ENCODE measurements at regions not wholly inside any gene's neighbourhood (a gene's known extent, or its start where the extent isn't known, plus 50 kb on each side); places are given as distances from the start of the nearest gene placed in this dataset.

DNA sequence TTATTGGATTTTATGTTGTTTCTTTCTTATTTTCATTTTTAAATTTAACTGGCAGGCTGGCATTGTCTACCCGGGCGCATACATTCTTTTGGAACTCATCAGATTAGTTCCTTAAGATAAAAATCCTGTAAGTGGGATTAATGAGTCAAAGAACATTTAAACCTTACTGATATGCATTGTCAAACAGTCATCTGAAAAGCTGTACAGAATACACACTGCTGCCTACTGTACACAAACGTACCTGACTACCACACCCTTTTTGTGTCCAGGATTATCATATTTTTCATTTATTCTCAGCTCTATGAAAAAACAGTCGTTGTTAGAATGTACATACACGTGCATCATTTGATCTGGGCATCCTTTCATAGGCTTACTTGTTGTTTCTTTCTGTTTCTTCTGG lies 358.3 kb downstream of the EFNB2 start:
- TF ChIP-seq, protein P1, sequence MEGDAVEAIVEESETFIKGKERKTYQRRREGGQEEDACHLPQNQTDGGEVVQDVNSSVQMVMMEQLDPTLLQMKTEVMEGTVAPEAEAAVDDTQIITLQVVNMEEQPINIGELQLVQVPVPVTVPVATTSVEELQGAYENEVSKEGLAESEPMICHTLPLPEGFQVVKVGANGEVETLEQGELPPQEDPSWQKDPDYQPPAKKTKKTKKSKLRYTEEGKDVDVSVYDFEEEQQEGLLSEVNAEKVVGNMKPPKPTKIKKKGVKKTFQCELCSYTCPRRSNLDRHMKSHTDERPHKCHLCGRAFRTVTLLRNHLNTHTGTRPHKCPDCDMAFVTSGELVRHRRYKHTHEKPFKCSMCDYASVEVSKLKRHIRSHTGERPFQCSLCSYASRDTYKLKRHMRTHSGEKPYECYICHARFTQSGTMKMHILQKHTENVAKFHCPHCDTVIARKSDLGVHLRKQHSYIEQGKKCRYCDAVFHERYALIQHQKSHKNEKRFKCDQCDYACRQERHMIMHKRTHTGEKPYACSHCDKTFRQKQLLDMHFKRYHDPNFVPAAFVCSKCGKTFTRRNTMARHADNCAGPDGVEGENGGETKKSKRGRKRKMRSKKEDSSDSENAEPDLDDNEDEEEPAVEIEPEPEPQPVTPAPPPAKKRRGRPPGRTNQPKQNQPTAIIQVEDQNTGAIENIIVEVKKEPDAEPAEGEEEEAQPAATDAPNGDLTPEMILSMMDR (IDR thresholded peaks at IDR 0.05) = no peak
- TF ChIP-seq POLR2A (IDR thresholded peaks at IDR 0.05) = no peak
- Histone ChIP-seq H3K27me3 (no peaks in the 10 kb centered on the region), H3K9me3 (replicated peaks in 1 of 3) (no peaks in the 10 kb centered on the region), H3K4me3 (no peak overlapping the region), H3K4me1 (replicated peaks in 1 of 2) (no peaks in the 10 kb centered on the region), H3K27ac (no peak overlapping the region), H3K36me3 (replicated peaks in 1 of 2) (no peaks in the 10 kb centered on the region)
- intact Hi-C loops (cut with DNase I) = no loop called here
- DNase-seq = no peak
- WGBS, 4 donors = 58 to 73% (median 63%) methylated on average over 5 of the region's 5 CpGs

DNA sequence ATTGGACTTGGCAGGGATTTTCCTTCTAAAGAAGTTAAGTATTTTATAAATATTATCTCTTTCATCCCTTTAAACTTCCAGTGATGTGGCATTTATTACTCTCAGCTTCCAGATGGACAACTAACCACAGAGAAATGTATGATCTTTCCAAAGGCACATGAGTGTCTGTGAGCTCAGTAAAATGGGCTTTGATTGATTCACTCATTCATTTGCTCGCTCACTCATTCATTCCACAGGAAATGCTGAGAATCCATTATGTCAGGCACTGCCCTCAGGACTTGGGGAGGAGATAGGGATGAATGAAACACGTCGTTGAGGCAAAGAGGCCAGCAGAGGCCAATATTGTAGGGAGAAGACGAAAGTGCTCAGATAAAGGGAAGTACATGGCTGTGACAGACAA lies 359.3 kb downstream of the EFNB2 start:
- no peaks in the 10 kb centered on the region for H3K4me1 ChIP-seq (replicated peaks in 1 of 2)
- no peak overlapping the region for H3K27ac ChIP-seq
- no peak overlapping the region for H3K4me3 ChIP-seq
- DNase-seq = no peak
- H3K9me3 ChIP-seq (replicated peaks in 1 of 3) = no peaks in the 10 kb centered on the region
- TF ChIP-seq, protein P1 (IDR thresholded peaks at IDR 0.05) = no peak
- TF ChIP-seq POLR2A (IDR thresholded peaks at IDR 0.05) = no peak
- intact Hi-C loops (cut with DNase I) = no loop called here
- 50 to 64% (median 60%) methylated on average over 4 of the region's 4 CpGs for WGBS, 4 donors
- H3K27me3 ChIP-seq = no peaks in the 10 kb centered on the region
- H3K36me3 ChIP-seq (replicated peaks in 1 of 2) = no peaks in the 10 kb centered on the region

DNA sequence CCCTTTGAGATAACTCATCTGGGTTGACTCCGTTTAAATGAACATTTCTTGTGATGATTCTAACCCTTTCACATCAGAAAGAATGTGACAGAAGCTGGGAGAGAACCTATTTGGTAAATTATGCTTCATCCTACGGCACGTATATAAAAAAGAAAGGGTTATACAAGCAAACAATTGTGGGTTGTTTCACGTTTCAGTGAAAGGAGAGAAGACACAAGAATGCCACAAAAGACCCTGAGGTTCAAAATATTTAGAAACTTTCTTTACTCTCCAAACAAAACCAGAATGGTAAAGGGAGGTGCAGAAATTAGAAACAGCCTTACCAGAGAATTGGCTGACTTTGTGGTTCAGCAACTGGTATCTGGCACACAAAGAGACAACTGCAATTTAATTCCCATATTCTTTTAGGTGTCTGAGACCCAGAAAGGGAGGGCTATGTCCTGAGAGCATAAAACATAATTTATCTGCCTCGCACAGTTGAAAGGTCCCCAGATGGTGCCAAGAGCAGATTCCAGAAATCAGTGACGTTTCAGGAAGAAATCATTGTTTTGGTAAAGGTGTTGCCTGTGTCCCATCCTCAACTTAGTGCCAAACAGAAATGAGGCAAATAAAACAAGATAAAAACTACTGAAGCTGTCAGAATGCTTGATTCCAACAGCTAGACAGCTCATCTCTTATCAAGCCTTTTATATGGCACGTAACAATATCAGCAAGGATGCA lies 361.4 kb downstream of the EFNB2 start:
- Histone ChIP-seq H3K9me3 (replicated peaks in 1 of 3) (no peaks in the 10 kb centered on the region), H3K27me3 (no peaks in the 10 kb centered on the region), H3K4me1 (replicated peaks in 1 of 2) (no peaks in the 10 kb centered on the region), H3K27ac (no peak overlapping the region), H3K36me3 (replicated peaks in 1 of 2) (no peaks in the 10 kb centered on the region), H3K4me3 (no peak overlapping the region)
- WGBS, 4 donors = 41 to 55% (median 46%) methylated on average over 7 of the region's 7 CpGs
- intact Hi-C loops (cut with DNase I) = no loop called here
- TF ChIP-seq, protein P1 (IDR thresholded peaks at IDR 0.05) = no peak
- no peak for TF ChIP-seq POLR2A (IDR thresholded peaks at IDR 0.05)
- DNase-seq = no peak

DNA sequence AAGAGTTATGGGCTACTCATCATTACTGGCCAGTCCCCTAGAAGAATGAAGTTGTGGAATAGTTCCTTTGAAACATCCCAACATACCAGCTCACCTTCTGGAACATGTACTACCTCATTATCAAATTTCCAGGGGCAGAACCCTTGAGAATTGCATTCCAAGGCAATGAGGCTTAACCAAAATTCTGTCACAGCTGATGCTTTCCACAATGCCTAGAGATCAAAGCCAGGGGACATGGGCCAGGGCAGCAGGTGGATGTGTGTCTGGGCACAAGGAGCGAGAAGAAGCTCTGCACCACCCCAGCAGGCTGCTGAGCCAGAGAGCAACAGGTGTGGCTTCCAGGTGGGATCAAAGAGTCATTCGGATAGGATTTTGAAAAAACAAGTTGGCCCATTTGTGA lies 362.1 kb downstream of the EFNB2 start:
- H3K4me1 ChIP-seq (replicated peaks in 1 of 2) = no peaks in the 10 kb centered on the region
- no peaks in the 10 kb centered on the region for H3K9me3 ChIP-seq (replicated peaks in 1 of 3)
- no peaks in the 10 kb centered on the region for H3K36me3 ChIP-seq (replicated peaks in 1 of 2)
- WGBS, 4 donors = 60 to 78% (median 69%) methylated on average over 2 of the region's 2 CpGs
- H3K27ac ChIP-seq = no peak overlapping the region
- intact Hi-C loops (cut with DNase I) = no loop called here
- no peaks in the 10 kb centered on the region for H3K27me3 ChIP-seq
- TF ChIP-seq POLR2A (IDR thresholded peaks at IDR 0.05) = no peak
- TF ChIP-seq, protein P1 (IDR thresholded peaks at IDR 0.05) = no peak
- no peak overlapping the region for H3K4me3 ChIP-seq
- no peak for DNase-seq
